Jurkat, Clone E6-1 (cell line): ENCODE measurements at regions not wholly inside any gene's neighbourhood (a gene's known extent, or its start where the extent isn't known, plus 50 kb on each side); places are given as distances from the start of the nearest gene placed in this dataset.

ENCODE experiments used
- DNase-seq: peaks from one replicate; pipeline ENCODE4 v3.0.0-alpha.2; 2011; ENCODE audit warnings: low read depth, low spot score
- H3K4me3 ChIP-seq: 2 replicates; pipeline ENCODE4 v1.5.1; 2011; ENCODE audit warnings: mild to moderate bottlenecking, low read length, control low read depth, moderate library complexity

GRCh38 chr7:125530553-125530952 lies 600.9 kb upstream of the POT1 start:
- no peak overlapping the region for H3K4me3 ChIP-seq

GRCh38 chr7:125529249-125529648 lies 599.6 kb upstream of the POT1 start:
- no peak overlapping the region for H3K4me3 ChIP-seq
- no peak for DNase-seq

More at GRCh38 chr7:125530553-125530952, 600.9 kb upstream of the POT1 start:
- no peak for DNase-seq

- no peak overlapping the region for H3K4me3 ChIP-seq
- DNase-seq = no peak
These were observed 597.3 kb upstream of the POT1 start for GRCh38 chr7:125526958-125527357.

- no peak overlapping the region for H3K4me3 ChIP-seq
- DNase-seq = no peak
These were observed 596.5 kb upstream of the POT1 start for GRCh38 chr7:125526092-125526491.

- no peak for DNase-seq
- no peak overlapping the region for H3K4me3 ChIP-seq
These were observed 586.6 kb upstream of the POT1 start for GRCh38 chr7:125516194-125516593.

- H3K4me3 ChIP-seq = no peak overlapping the region
- no peak for DNase-seq
These were observed 582.7 kb upstream of the POT1 start for GRCh38 chr7:125512373-125512772.

- no peak for DNase-seq
- H3K4me3 ChIP-seq = no peak overlapping the region
These were observed 581.7 kb upstream of the POT1 start for GRCh38 chr7:125511310-125511709.

GRCh38 chr7:125506331-125506730 lies 576.7 kb upstream of the POT1 start:
- DNase-seq = no peak
- H3K4me3 ChIP-seq = no peak overlapping the region

- DNase-seq = no peak
- no peak overlapping the region for H3K4me3 ChIP-seq
These were observed 575.2 kb upstream of the POT1 start for GRCh38 chr7:125504848-125505247.

GRCh38 chr7:125495997-125496396 lies 566.4 kb upstream of the POT1 start:
- DNase-seq = no peak

GRCh38 chr7:125492521-125492920 lies 562.9 kb upstream of the POT1 start:
- DNase-seq = no peak
- H3K4me3 ChIP-seq = no peak overlapping the region

More at GRCh38 chr7:125495997-125496396, 566.4 kb upstream of the POT1 start:
- H3K4me3 ChIP-seq = no peak overlapping the region

- H3K4me3 ChIP-seq = no peak overlapping the region
- no peak for DNase-seq
These were observed 561.5 kb upstream of the POT1 start for GRCh38 chr7:125491137-125491536.

GRCh38 chr7:125490167-125490566 lies 560.5 kb upstream of the POT1 start:
- H3K4me3 ChIP-seq = no peak overlapping the region
- no peak for DNase-seq

GRCh38 chr7:125485223-125485622 lies 555.6 kb upstream of the POT1 start:
- DNase-seq = no peak

GRCh38 chr7:125484755-125485154 lies 555.1 kb upstream of the POT1 start:
- no peak overlapping the region for H3K4me3 ChIP-seq
- no peak for DNase-seq

More at GRCh38 chr7:125485223-125485622, 555.6 kb upstream of the POT1 start:
- H3K4me3 ChIP-seq = no peak overlapping the region

- no peak for DNase-seq
- no peak overlapping the region for H3K4me3 ChIP-seq
These were observed 551.7 kb upstream of the POT1 start for GRCh38 chr7:125481323-125481722.

- no peak overlapping the region for H3K4me3 ChIP-seq
- DNase-seq = no peak
These were observed 551.1 kb upstream of the POT1 start for GRCh38 chr7:125480762-125481161.

GRCh38 chr7:125468855-125469174 lies 539.2 kb upstream of the POT1 start:
- no peak for DNase-seq

GRCh38 chr7:125467996-125468854 lies 538.6 kb upstream of the POT1 start:
- no peak overlapping the region for H3K4me3 ChIP-seq
- DNase-seq = no peak

More at GRCh38 chr7:125468855-125469174, 539.2 kb upstream of the POT1 start:
- H3K4me3 ChIP-seq = no peak overlapping the region

- no peak overlapping the region for H3K4me3 ChIP-seq
- DNase-seq = no peak
These were observed 535.9 kb upstream of the POT1 start for GRCh38 chr7:125465527-125465926.

GRCh38 chr7:125462615-125463014 lies 533.0 kb upstream of the POT1 start:
- no peak for DNase-seq

More at GRCh38 chr7:125462615-125463014, 533.0 kb upstream of the POT1 start:
- H3K4me3 ChIP-seq = no peak overlapping the region
